Heart left ventricle (tissue), 13 donors: ENCODE measurements at regions not wholly inside any gene's neighbourhood (a gene's known extent, or its start where the extent isn't known, plus 50 kb on each side); places are given as distances from the start of the nearest gene placed in this dataset.

Experiments used
- CTCF ChIP-seq, 12 donors: fragments of 200-600 bp; sonication (generic) in 4 of 12; IDR thresholded peaks; one replicate each; pipeline versions ENCODE4 v1.5.0 to v1.8.0; 2018 to 2022; ENCODE audit warnings: antibody characterized with exemption in 12 of 12, mild to moderate bottlenecking in 5 of 12
- POLR2A ChIP-seq, 2 donors: fragments of 450-650 bp; IDR thresholded peaks; one replicate each; pipeline ENCODE4 v1.6.1; 2017; ENCODE audit warnings: antibody characterized with exemption in 2 of 2, mild to moderate bottlenecking in 2 of 2, moderate library complexity in 2 of 2
- donor health status: ischemic (EF 13 %, LVEDD 7.1; RV severe dilation, severe dysfunction).
- donor health status: DM: no; HTN: yes; CAD: no.
- donor health status: DM: no; HTN: no; CAD: no.
- donor health status: ischemic (EF 25% LVEDD 6.9; RV normal size, moderate dysfunction).
- donor health status: ischemic (EF 25% LVEDD 5.7; RV mildly dilated, moderate dysfunction).
- donor health status: ischemic (EF 35%, LVEDD 5.7; RV mildly dilated, moderate dysfunction).
- donor health status: nonischemic (EF 11% LVEDD 7.7; RV severe dilation, severe dysfunction).
- donor health status: DM: yes; HTN: yes; CAD: no.
- donor health status: PGD.
- donor health status: ischemic (EF 29% LVEDD 5.4; RV normal size, mild dysfunction).
- donor health status: nonischemic (EF 23%, LVEDD 6.1; RV moderate dilation, normal function).

- no peak for TF ChIP-seq CTCF (IDR thresholded peaks at IDR 0.05)
- TF ChIP-seq POLR2A (IDR thresholded peaks at IDR 0.05) = no peak
Measured at GRCh38 chr20:60926831-60927230, 325.2 kb upstream of the CDH4 start.
